Suprapubic skin (tissue), 4 donors: ENCODE measurements at regions not wholly inside any gene's neighbourhood (a gene's known extent, or its start where the extent isn't known, plus 50 kb on each side); places are given as distances from the start of the nearest gene placed in this dataset.

Source experiments
- DNase-seq, 2 donors: peaks; one replicate each; pipeline ENCODE4 v3.0.0-alpha.2; 2019; ENCODE audit warnings: low spot score in 2 of 2
- H3K27ac ChIP-seq: fragments of 200-600 bp; sonication (generic); one replicate; pipeline ENCODE4 v1.5.1; 2019
- H3K27me3 ChIP-seq: fragments of 200-600 bp; sonication (generic); one replicate; pipeline ENCODE4 v1.5.1; 2019
- H3K36me3 ChIP-seq: fragments of 200-600 bp; sonication (generic); one replicate; pipeline ENCODE4 v1.5.1; 2019
- H3K4me1 ChIP-seq: fragments of 200-600 bp; sonication (generic); one replicate; pipeline ENCODE4 v1.5.1; 2019
- H3K4me3 ChIP-seq: fragments of 200-600 bp; sonication (generic); one replicate; pipeline ENCODE4 v1.5.1; 2019; ENCODE audit warnings: mild to moderate bottlenecking
- H3K9me3 ChIP-seq: fragments of 200-600 bp; sonication (generic); one replicate; pipeline ENCODE4 v1.5.1; 2019
- CTCF ChIP-seq, 2 donors: fragments of 200-600 bp in 1 of 2; fragments of 450-650 bp in 1 of 2; sonication (generic) in 1 of 2; IDR thresholded peaks; one replicate each; pipeline ENCODE4 v1.5.1; 2016 to 2019; ENCODE audit warnings: antibody characterized with exemption in 2 of 2, mild to moderate bottlenecking in 1 of 2, moderate library complexity in 1 of 2
- EP300 ChIP-seq: sonication (generic); formaldehyde crosslinking; IDR thresholded peaks from one replicate; pipeline ENCODE4 v1.6.1; 2017; ENCODE audit warnings: antibody characterized with exemption
- POLR2A ChIP-seq, 2 donors: fragments of 450-650 bp; IDR thresholded peaks; one replicate each; pipeline ENCODE4 v1.6.1; 2017; ENCODE audit warnings: antibody characterized with exemption in 2 of 2, mild to moderate bottlenecking in 2 of 2, moderate library complexity in 2 of 2
- POLR2AphosphoS5 ChIP-seq, 3 donors: sonication (generic); formaldehyde crosslinking; IDR thresholded peaks; one replicate each; pipeline ENCODE4 v1.6.1; 2017; ENCODE audit warnings: antibody characterized with exemption in 3 of 3
- WGBS: methylation state at CpG from one replicate; pipeline ENCODE4 v1.1.5; 2018; 5-methylcytosine and 5-hydroxymethylcytosine counted together

- no peaks in the 10 kb centered on the region for H3K36me3 ChIP-seq
- no peaks in the 10 kb centered on the region for H3K4me1 ChIP-seq
- no peaks in the 10 kb centered on the region for H3K27me3 ChIP-seq
- TF ChIP-seq POLR2A (IDR thresholded peaks at IDR 0.05) (no peak), CTCF (IDR thresholded peaks at IDR 0.05) (no peak), POLR2AphosphoS5 (IDR thresholded peaks at IDR 0.05) (no peak)
- 76% methylated on average over 1 of the region's 1 CpG for WGBS
- no peak overlapping the region for H3K4me3 ChIP-seq
- no peak for DNase-seq
- no peaks in the 10 kb centered on the region for H3K9me3 ChIP-seq
- no peak overlapping the region for H3K27ac ChIP-seq
These were observed 888.1 kb downstream of the PDCD6IP start for GRCh38 chr3:34686541-34686940.

GRCh38 chr3:34687671-34688070 is 889.2 kb downstream of the PDCD6IP start:
- no peaks in the 10 kb centered on the region for H3K36me3 ChIP-seq
- H3K9me3 ChIP-seq: no peaks in the 10 kb centered on the region
- no peak for DNase-seq
- 79% methylated on average over 1 of the region's 1 CpG for WGBS
- no peak overlapping the region for H3K27ac ChIP-seq
- H3K27me3 ChIP-seq: no peaks in the 10 kb centered on the region
- H3K4me1 ChIP-seq: no peaks in the 10 kb centered on the region
- TF ChIP-seq POLR2AphosphoS5 (IDR thresholded peaks at IDR 0.05) (no peak), POLR2A (IDR thresholded peaks at IDR 0.05) (no peak), CTCF (IDR thresholded peaks at IDR 0.05) (no peak), EP300 (no peak)
- no peak overlapping the region for H3K4me3 ChIP-seq

- WGBS: 58% methylated on average over 4 of the region's 4 CpGs
- H3K4me3 ChIP-seq: no peak overlapping the region
- no peaks in the 10 kb centered on the region for H3K4me1 ChIP-seq
- no peak for DNase-seq
- TF ChIP-seq POLR2A (IDR thresholded peaks at IDR 0.05) (no peak), CTCF (IDR thresholded peaks at IDR 0.05) (no peak), EP300 (no peak), POLR2AphosphoS5 (IDR thresholded peaks at IDR 0.05) (no peak)
- H3K27me3 ChIP-seq: no peaks in the 10 kb centered on the region
- peaks cover 9% of the 10 kb centered on the region for H3K9me3 ChIP-seq
- no peaks in the 10 kb centered on the region for H3K36me3 ChIP-seq
- H3K27ac ChIP-seq: no peak overlapping the region
These were observed 898.4 kb downstream of the PDCD6IP start for GRCh38 chr3:34696831-34697230.

GRCh38 chr3:34703053-34703452 is 904.6 kb downstream of the PDCD6IP start:
- no peaks in the 10 kb centered on the region for H3K4me1 ChIP-seq
- no peak overlapping the region for H3K27ac ChIP-seq
- no peak for DNase-seq
- H3K36me3 ChIP-seq: no peaks in the 10 kb centered on the region
- H3K9me3 ChIP-seq: peaks cover 13% of the 10 kb centered on the region
- 90% methylated on average over 3 of the region's 3 CpGs for WGBS
- H3K27me3 ChIP-seq: no peaks in the 10 kb centered on the region
- no peak overlapping the region for H3K4me3 ChIP-seq
- TF ChIP-seq POLR2A (IDR thresholded peaks at IDR 0.05) (no peak), POLR2AphosphoS5 (IDR thresholded peaks at IDR 0.05) (no peak), CTCF (IDR thresholded peaks at IDR 0.05) (no peak), EP300 (no peak)

- no peak for DNase-seq
- no peaks in the 10 kb centered on the region for H3K36me3 ChIP-seq
- H3K4me1 ChIP-seq: no peaks in the 10 kb centered on the region
- 53% methylated on average over 3 of the region's 3 CpGs for WGBS
- no peak overlapping the region for H3K4me3 ChIP-seq
- TF ChIP-seq CTCF (IDR thresholded peaks at IDR 0.05) (no peak), EP300 (no peak), POLR2AphosphoS5 (IDR thresholded peaks at IDR 0.05) (no peak), POLR2A (IDR thresholded peaks at IDR 0.05) (no peak)
- H3K27ac ChIP-seq: no peak overlapping the region
- no peaks in the 10 kb centered on the region for H3K27me3 ChIP-seq
- H3K9me3 ChIP-seq: no peaks in the 10 kb centered on the region
These were observed 914.3 kb upstream of the ARPP21 start for GRCh38 chr3:34724916-34725499.
